ENCODE measurements at regions not wholly inside any gene's neighbourhood (a gene's known extent, or its start where the extent isn't known, plus 50 kb on each side); places are given as distances from the start of the nearest gene placed in this dataset.

GRCh38 chr2:59019566-59020159, 778.5 kb upstream of the FANCL start:
- intact Hi-C loops (cut with DNase I): no loop called here
- ATAC-seq (ENCODE audit: poor library complexity) (no peak), DNase-seq (no peak)

DNA sequence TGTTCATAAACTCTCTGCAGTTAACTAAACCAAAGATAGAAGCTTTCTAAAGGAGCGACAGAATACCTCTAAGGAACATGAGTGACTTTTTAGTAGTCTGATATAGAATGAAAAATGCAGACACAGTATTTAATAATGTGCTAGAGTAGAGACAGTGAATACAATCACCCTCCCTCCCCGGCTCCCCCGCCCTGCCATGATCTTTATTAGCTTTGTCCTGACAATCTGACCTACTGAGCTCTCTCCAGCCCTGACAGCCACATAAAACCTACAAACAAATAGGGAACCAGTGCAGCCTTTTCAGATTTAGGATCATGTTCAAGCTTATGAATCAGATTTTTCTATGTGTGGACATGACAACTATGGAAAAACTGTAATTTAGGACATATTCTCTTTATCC, 777.6 kb upstream of the FANCL start:
- no peak for DNase-seq
- no peak for ATAC-seq (ENCODE audit: poor library complexity)
- intact Hi-C loops (cut with DNase I): no loop called here

- no peak for DNase-seq
- intact Hi-C loops (cut with DNase I): no loop called here
- ATAC-seq (ENCODE audit: poor library complexity): no peak
Measured at GRCh38 chr2:59015027-59015426, 773.9 kb upstream of the FANCL start.

- intact Hi-C loops (cut with DNase I): no loop called here
- DNase-seq: no peak
- no peak for ATAC-seq (ENCODE audit: poor library complexity)
Measured at GRCh38 chr2:59012971-59013370, 771.8 kb upstream of the FANCL start.

DNA sequence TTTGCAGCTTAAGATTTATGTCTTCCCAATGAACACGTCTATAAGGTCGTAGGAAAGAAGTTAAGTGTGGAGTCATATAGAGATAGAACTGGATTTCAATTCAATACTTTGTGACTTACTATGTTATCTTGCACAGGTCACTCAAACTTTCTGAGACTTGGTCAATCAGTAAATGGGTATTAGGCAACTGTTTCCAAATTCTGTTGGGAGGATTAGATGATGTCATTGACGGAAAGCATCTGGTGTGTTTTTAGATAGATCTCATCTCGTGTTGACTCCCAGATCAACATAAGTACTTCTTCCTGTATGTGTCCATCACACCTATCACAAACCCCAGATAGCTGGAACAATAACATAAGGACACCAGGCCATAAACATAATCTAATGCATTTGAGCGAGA, 771.1 kb upstream of the FANCL start:
- intact Hi-C loops (cut with DNase I): no loop called here
- DNase-seq (no peak), ATAC-seq (ENCODE audit: poor library complexity) (no peak)

DNA sequence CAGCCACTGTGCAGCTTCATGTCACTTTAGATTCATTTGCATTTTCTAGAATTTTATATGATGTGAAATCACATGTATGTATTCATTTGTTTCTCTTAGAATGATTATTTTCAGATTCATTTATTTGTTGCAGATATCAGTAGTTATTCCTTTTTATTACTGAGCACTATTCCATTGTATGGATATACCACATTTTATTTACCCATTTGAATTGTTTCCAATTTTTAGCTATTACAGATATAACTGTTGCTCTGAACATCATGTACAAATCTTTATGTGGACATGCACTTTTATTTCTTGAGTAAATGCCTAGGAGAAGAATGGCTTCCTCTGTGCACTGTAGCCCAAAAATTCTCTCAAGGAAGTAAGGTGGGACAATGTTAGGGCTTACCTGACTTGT, 767.8 kb upstream of the FANCL start:
- DNase-seq (no peak), ATAC-seq (ENCODE audit: poor library complexity) (no peak)
- intact Hi-C loops (cut with DNase I): no loop called here

GRCh38 chr2:59005836-59006615, 764.9 kb upstream of the FANCL start:
- DNase-seq (no peak), ATAC-seq (ENCODE audit: poor library complexity) (no peak)
- intact Hi-C loops (cut with DNase I): no loop called here

GRCh38 chr2:59004621-59005020, 763.5 kb upstream of the FANCL start:
- no peak for ATAC-seq (ENCODE audit: poor library complexity)
- DNase-seq: no peak
- intact Hi-C loops (cut with DNase I): no loop called here

- no peak for DNase-seq
- ATAC-seq (ENCODE audit: poor library complexity): no peak
- intact Hi-C loops (cut with DNase I): no loop called here
Measured at GRCh38 chr2:59000796-59001195, 759.7 kb upstream of the FANCL start.

DNA sequence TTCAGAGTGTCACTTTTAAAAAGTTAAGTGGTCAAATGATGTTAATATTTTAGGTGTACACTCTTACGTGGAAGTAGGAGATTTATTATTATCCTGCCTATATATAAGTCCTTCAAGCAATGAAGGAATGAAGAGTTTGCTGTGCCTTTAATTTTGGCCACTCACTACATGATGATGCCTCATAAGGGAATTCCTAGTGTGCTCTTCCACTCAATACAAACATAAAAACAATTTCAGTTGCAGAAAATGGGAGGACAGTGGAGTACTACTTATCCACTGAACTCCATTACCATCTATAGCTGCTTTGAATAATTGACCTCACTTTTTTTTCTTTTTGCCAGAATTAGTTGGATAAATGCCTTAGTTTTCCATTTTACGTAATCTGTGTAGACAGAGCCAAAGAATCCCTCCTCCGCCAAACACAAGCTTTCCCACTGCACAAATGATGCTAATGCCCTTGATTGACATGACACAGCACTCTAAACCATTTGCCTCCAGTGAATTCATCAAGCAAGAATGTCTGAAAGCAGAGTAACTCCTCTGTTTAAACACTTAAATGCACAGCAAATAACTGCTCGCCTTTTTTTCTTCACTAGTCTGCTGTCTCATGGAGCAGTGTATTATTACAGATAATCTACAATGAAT, 751.1 kb upstream of the FANCL start:
- no peak for ATAC-seq (ENCODE audit: poor library complexity)

GRCh38 chr2:58991357-58991756, 750.2 kb upstream of the FANCL start:
- DNase-seq (no peak), ATAC-seq (ENCODE audit: poor library complexity) (no peak)
- intact Hi-C loops (cut with DNase I): no loop called here

More for the DNA sequence above, 751.1 kb upstream of the FANCL start:
- no peak for DNase-seq
- intact Hi-C loops (cut with DNase I): no loop called here

- ATAC-seq (ENCODE audit: poor library complexity): no peak
- intact Hi-C loops (cut with DNase I): no loop called here
- no peak for DNase-seq
Measured at GRCh38 chr2:58985541-58985940, 744.4 kb upstream of the FANCL start.

GRCh38 chr2:58984731-58985130, 743.6 kb upstream of the FANCL start:
- DNase-seq (no peak), ATAC-seq (ENCODE audit: poor library complexity) (no peak)
- intact Hi-C loops (cut with DNase I): no loop called here

- intact Hi-C loops (cut with DNase I): no loop called here
- ATAC-seq (ENCODE audit: poor library complexity) (no peak), DNase-seq (no peak)
Measured at GRCh38 chr2:58983111-58983510, 742.0 kb upstream of the FANCL start.

DNA sequence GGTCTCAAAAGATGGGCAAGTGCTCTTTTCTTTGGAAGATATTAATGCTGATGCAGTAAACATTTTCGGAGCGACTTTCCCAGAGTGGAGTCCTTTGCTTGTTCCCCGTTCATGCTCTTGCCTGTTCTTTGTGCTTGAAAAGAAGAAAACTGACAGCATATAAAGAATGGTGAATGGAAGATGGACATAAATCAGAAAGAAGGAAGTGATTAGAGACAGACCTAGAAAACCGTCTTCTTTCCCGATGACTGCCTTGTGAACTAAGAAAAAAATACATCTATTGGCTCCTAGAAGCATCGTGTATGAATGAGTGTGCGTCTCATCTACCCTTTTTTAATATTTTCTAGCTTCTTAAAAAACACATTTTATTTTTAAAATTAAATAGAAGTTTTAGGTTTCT, 740.1 kb upstream of the FANCL start:
- ATAC-seq (ENCODE audit: poor library complexity) (no peak), DNase-seq (no peak)
- intact Hi-C loops (cut with DNase I): no loop called here

DNA sequence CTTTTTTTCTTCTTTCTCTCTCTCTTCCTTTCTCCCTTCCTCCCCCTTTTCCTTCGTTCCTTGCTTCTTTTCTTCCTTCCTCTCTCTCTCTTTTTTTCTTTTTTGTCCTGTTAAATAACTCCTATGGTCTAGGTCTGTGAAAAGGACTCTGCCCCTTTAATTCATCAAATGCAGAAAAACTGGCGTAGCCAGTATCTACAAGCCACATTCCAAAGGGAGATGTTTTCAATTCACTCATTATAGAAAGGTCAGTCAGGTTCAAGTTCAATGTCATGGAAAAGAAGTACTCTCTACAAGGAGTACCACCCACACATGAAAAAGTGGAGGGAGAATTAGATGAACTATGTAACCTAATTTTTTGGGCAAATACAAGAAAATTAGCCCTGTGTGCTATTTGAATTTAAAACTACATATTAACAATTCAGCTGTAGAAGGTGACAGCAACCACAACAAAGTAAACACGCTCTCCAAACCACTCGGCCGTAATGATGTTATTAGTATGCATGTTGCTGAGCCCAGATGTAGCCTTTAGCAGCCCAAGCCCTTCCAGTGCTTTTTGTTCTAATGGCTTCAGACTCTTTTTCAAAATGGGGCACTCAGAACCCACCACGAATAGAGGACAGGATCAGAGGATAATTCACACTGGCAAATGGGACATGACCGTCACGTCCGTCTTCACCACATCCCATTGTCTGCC, 735.4 kb upstream of the FANCL start:
- intact Hi-C loops (cut with DNase I): no loop called here
- no peak for ATAC-seq (ENCODE audit: poor library complexity)
- no peak for DNase-seq

- ATAC-seq (ENCODE audit: poor library complexity) (no peak), DNase-seq (no peak)
- intact Hi-C loops (cut with DNase I): no loop called here
Measured at GRCh38 chr2:58974881-58975280, 733.8 kb upstream of the FANCL start.

- intact Hi-C loops (cut with DNase I): no loop called here
- ATAC-seq (ENCODE audit: poor library complexity) (no peak), DNase-seq (no peak)
Measured at GRCh38 chr2:58974426-58974825, 733.3 kb upstream of the FANCL start.

GRCh38 chr2:58973811-58974281, 732.7 kb upstream of the FANCL start:
- ATAC-seq (ENCODE audit: poor library complexity) (no peak), DNase-seq (no peak)
- intact Hi-C loops (cut with DNase I): no loop called here

- no peak for DNase-seq
Measured at GRCh38 chr2:58972737-58973136, 731.6 kb upstream of the FANCL start.

More at GRCh38 chr2:58972737-58973136, 731.6 kb upstream of the FANCL start:
- no peak for ATAC-seq (ENCODE audit: poor library complexity)
- intact Hi-C loops (cut with DNase I): no loop called here

Data from Right ventricle myocardium superior (tissue), 1 donor.